Activated T-helper 17 cell treated with anti-CD3 and anti-CD28 coated beads, Interleukin-2, amount 50 U/mL, for 72 hours (primary cell): ENCODE measurements at regions not wholly inside any gene's neighbourhood (a gene's known extent, or its start where the extent isn't known, plus 50 kb on each side); places are given as distances from the start of the nearest gene placed in this dataset.

ENCODE experiments used
- ATAC-seq: fragments of 150-1000 bp; cut with Tn5 transposase; replicated peaks from 2 replicates; pipeline ENCODE4 v1.10.0; 2021; ENCODE audit warnings: mild to moderate bottlenecking, moderate library complexity
- H3K27ac Mint-ChIP-seq: one replicate; pipeline ENCODE4 v1.8.0; 2022; ENCODE audit warnings: mixed read lengths
- H3K27me3 Mint-ChIP-seq: one replicate; pipeline ENCODE4 v1.8.0; 2022; ENCODE audit warnings: mixed read lengths
- H3K36me3 Mint-ChIP-seq: one replicate; pipeline ENCODE4 v1.8.0; 2022; ENCODE audit warnings: low read depth, mild to moderate bottlenecking, mixed read lengths
- H3K4me1 Mint-ChIP-seq: one replicate; pipeline ENCODE4 v1.8.0; 2022; ENCODE audit warnings: mixed read lengths
- H3K4me3 Mint-ChIP-seq: one replicate; pipeline ENCODE4 v1.8.0; 2022; ENCODE audit warnings: mild to moderate bottlenecking, mixed read lengths
- H3K9me3 Mint-ChIP-seq: one replicate; pipeline ENCODE4 v1.8.0; 2022; ENCODE audit warnings: mixed read lengths

DNA sequence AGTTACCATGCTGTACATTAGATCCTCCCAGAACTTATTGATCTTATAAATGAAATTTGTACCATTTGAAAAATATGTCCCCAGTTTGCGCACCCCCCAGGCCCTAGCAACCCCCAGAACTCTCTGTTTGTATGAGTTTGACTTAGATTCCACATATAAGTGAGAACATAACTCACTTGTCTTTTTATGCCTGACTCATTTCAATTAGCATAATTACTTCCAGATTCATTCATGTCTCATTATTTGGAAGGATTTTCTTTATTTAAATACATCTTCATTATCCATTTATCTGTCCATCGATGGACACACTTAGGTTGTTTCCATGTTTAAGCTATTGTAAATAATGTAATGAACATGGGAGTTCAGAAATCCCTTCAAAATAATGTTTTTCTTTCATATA is 705.9 kb downstream of the CCDC85A start:
- no peak overlapping the region for H3K4me3 Mint-ChIP-seq
- H3K27ac Mint-ChIP-seq = no peak overlapping the region
- H3K27me3 Mint-ChIP-seq = no peaks in the 10 kb centered on the region
- H3K4me1 Mint-ChIP-seq = no peaks in the 10 kb centered on the region
- ATAC-seq = no peak
- H3K9me3 Mint-ChIP-seq = peaks cover 3% of the 10 kb centered on the region
- no peaks in the 10 kb centered on the region for H3K36me3 Mint-ChIP-seq

DNA sequence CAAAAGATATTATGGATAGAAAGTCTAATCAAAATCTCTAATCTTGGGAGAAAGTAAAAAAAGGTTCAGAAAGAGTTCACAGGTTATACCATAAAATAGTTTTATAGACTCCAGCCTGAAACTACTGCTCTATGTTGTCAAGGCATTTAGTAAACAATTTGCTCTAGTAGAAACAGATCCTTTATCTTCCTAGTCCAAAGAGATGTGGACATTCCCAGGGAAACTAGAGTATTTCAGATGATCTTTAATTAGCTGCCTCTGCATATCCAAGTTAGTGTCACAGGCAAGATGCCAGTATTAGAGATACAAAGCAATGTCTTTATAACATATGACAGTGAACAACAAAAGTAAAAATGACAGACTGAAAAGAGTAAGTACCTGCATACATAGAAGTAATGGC is 708.6 kb downstream of the CCDC85A start:
- ATAC-seq = no peak
- no peaks in the 10 kb centered on the region for H3K27me3 Mint-ChIP-seq
- H3K36me3 Mint-ChIP-seq = no peaks in the 10 kb centered on the region
- H3K9me3 Mint-ChIP-seq = peaks cover 3% of the 10 kb centered on the region
- no peak overlapping the region for H3K27ac Mint-ChIP-seq
- H3K4me1 Mint-ChIP-seq = no peaks in the 10 kb centered on the region
- H3K4me3 Mint-ChIP-seq = no peak overlapping the region

DNA sequence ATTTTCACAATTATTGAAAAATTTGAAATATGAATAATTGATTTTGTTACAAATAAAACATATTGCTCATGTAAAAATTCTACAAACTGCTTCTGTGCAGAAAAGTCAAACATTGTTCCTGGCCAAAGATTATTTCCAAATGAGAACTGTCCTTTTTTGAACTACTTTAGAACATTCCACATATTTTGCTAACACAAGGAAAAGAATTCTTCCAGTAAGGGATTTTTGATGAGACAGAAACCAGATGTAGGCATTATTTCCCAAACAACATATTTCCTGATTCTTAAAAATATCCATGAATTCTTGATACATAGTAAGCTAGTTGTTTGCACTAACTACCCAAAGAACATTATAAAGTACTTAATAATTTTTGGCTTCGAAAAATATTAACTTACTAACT is 715.2 kb downstream of the CCDC85A start:
- H3K27me3 Mint-ChIP-seq = no peaks in the 10 kb centered on the region
- H3K4me3 Mint-ChIP-seq = no peak overlapping the region
- H3K36me3 Mint-ChIP-seq = no peaks in the 10 kb centered on the region
- H3K4me1 Mint-ChIP-seq = no peaks in the 10 kb centered on the region
- ATAC-seq = no peak
- H3K27ac Mint-ChIP-seq = no peak overlapping the region
- peaks cover 7% of the 10 kb centered on the region for H3K9me3 Mint-ChIP-seq

DNA sequence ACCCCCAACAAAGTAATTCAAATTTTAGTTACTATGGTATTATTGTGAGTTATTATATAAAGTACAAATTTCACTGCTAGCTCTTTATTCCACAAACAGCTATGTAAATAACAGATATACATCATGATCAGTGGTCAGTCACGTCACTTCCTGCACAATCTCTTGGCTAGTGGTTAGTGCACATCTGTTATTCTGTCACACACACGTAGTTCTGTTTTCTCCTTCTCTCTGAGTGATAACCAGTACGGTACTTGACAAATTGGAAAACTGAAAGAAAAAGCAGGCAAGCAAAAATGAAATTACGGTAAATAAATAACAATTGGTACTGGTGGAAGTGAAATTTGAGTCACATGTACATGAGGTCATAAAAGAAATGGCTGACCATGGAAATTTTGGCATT is 728.7 kb downstream of the CCDC85A start:
- Mint-ChIP-seq H3K36me3 (no peaks in the 10 kb centered on the region), H3K27ac (no peak overlapping the region), H3K4me3 (no peak overlapping the region), H3K9me3 (peaks cover 14% of the 10 kb centered on the region), H3K4me1 (no peaks in the 10 kb centered on the region), H3K27me3 (no peaks in the 10 kb centered on the region)
- no peak for ATAC-seq

DNA sequence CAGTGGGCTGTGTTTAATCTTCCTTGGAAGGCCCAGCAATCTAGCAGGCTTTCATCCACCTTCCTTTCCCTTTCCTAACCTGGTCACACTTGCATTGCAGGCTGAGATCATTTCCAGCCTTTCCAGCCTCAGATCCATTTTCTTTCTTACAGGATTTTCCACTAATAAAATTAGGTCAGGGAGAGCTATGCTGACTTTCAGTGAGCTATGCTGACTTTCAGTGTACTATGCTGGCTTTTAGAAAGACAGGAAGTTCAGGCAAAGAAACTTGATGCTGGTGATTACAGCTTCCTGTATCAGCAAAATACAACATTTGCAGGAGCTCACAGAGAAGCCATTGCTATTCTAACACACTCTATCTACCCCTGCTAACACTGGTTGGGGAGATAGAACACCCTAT is 735.0 kb downstream of the CCDC85A start:
- H3K4me1 Mint-ChIP-seq = no peaks in the 10 kb centered on the region
- H3K27me3 Mint-ChIP-seq = no peaks in the 10 kb centered on the region
- H3K27ac Mint-ChIP-seq = no peak overlapping the region
- peaks cover 25% of the 10 kb centered on the region for H3K9me3 Mint-ChIP-seq
- H3K36me3 Mint-ChIP-seq = no peaks in the 10 kb centered on the region
- ATAC-seq = no peak
- no peak overlapping the region for H3K4me3 Mint-ChIP-seq

DNA sequence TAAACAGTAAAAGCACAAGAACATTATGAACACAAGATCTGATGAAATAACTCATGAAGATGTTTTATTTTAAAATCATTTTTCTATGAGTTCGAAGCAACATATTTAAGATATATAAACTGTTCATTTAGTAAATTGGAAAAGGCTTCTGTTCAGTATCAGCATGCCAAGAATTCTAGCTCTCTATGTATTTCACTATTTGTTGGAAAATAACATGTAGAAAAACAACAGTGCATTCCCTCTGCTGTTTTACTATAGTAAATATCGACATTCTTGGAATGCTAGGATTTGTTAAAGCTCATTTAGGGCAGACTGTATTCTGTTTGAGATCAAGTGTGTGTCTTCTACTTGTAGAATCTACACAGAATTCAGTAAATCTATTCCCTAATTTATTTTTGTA is 750.2 kb downstream of the CCDC85A start:
- no peaks in the 10 kb centered on the region for H3K4me1 Mint-ChIP-seq
- H3K9me3 Mint-ChIP-seq = peaks cover 13% of the 10 kb centered on the region
- H3K27ac Mint-ChIP-seq = no peak overlapping the region
- H3K36me3 Mint-ChIP-seq = no peaks in the 10 kb centered on the region
- ATAC-seq = no peak
- H3K27me3 Mint-ChIP-seq = no peaks in the 10 kb centered on the region
- no peak overlapping the region for H3K4me3 Mint-ChIP-seq

DNA sequence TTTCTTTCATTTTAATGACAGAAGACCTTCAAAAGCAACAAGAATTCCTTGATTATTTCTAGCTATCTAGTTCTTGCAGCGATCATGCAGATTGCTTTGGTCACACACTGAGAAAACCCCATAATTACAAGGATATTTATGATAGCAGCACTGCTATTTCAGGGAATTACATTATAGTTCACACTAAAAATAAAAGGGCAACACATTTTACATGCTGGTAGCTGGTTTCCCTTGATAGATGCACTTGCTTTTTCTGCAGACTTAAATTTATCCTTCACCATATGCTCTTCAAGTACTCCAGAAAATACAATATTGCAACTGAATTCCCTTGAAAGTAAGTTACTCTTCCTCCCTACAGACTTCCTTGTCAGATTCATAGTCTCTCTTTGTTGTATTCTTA is 751.1 kb downstream of the CCDC85A start:
- H3K4me1 Mint-ChIP-seq = no peaks in the 10 kb centered on the region
- H3K4me3 Mint-ChIP-seq = no peak overlapping the region
- H3K27me3 Mint-ChIP-seq = no peaks in the 10 kb centered on the region
- no peak overlapping the region for H3K27ac Mint-ChIP-seq
- H3K36me3 Mint-ChIP-seq = no peaks in the 10 kb centered on the region
- ATAC-seq = no peak
- peaks cover 8% of the 10 kb centered on the region for H3K9me3 Mint-ChIP-seq

DNA sequence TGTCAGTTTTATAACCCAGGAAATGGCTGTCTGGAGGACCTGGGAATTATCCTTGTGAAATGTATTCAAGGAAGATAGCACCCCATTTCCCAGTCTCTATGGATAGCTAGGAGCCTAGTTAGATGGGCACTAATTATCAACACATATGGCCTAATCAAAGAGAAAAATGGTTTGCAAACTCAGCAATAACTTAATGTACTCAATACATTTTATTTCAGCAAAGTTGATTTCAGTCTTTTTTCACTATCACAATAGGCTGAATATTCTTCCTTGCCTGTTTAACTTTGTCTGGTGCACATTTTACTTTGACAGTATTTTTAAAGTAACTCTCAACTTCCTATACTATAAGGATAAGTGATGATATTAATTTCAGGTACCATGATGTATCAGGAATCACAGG is 756.3 kb downstream of the CCDC85A start:
- Mint-ChIP-seq H3K4me3 (no peak overlapping the region), H3K36me3 (no peaks in the 10 kb centered on the region), H3K9me3 (peaks cover 19% of the 10 kb centered on the region), H3K4me1 (no peaks in the 10 kb centered on the region), H3K27me3 (no peaks in the 10 kb centered on the region), H3K27ac (no peak overlapping the region)
- ATAC-seq = no peak

DNA sequence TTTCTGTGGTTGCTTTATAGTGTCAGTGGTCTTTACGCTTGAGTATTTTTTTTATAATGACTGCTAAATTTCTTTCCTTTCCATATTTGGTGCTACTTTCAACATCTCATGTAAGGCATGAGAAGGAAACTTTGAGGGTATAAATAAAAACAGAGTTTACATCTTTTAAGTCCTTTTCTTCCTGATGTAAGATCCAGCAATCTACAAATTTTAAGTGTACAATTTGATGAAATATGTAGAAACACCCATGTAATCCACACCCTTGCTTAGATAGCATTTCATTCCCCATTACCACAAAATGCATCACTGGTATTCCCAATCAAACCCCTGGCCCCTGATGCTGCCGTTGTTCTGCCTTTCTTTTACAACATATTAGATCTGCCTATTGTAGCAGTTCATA is 769.1 kb downstream of the CCDC85A start:
- Mint-ChIP-seq H3K27ac (no peak overlapping the region), H3K4me3 (no peak overlapping the region), H3K4me1 (no peaks in the 10 kb centered on the region), H3K36me3 (no peaks in the 10 kb centered on the region), H3K9me3 (peaks cover 18% of the 10 kb centered on the region), H3K27me3 (no peaks in the 10 kb centered on the region)
- no peak for ATAC-seq

DNA sequence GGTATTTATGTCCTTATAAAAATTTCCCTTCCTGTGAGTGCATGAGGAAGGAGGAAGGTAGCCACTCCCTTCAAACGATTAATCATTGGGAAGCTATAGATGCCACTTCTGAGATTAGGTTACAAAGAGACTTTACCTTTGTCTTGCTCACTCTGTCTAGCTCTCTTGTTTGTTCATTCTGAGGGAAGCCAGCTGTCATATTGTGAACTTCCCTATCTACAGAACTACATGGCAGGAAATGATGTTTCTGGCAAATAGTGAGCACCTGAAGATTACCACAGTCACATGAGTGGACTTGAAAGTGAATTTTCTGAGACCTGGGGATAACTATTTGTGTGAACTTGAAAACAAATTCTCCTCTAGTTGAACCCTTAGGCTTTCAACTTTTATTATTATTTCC is 776.8 kb downstream of the CCDC85A start:
- Mint-ChIP-seq H3K9me3 (peaks cover 8% of the 10 kb centered on the region), H3K27ac (no peak overlapping the region), H3K36me3 (no peaks in the 10 kb centered on the region), H3K27me3 (no peaks in the 10 kb centered on the region), H3K4me3 (no peak overlapping the region), H3K4me1 (no peaks in the 10 kb centered on the region)
- ATAC-seq = no peak

DNA sequence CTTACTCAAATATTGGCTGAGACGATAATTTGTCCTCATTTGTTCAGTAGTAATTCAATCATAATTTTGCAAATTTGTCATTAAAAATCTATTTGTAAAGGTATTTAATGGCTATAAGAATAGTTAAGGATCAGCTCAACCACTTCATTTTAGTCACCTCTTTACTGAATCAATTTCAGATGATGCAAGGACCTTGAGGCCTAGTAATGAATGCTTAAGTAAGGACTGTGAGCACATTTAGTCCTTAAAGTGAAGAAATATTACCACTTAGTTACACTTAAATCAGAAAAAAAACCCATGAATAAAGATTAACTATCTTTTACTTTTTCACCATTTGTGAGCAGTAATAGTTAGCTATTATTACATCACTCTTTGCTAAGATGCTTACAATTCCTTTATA is 778.9 kb downstream of the CCDC85A start:
- no peaks in the 10 kb centered on the region for H3K4me1 Mint-ChIP-seq
- no peaks in the 10 kb centered on the region for H3K36me3 Mint-ChIP-seq
- H3K27me3 Mint-ChIP-seq = no peaks in the 10 kb centered on the region
- peaks cover 11% of the 10 kb centered on the region for H3K9me3 Mint-ChIP-seq
- no peak overlapping the region for H3K27ac Mint-ChIP-seq
- no peak overlapping the region for H3K4me3 Mint-ChIP-seq
- ATAC-seq = no peak

DNA sequence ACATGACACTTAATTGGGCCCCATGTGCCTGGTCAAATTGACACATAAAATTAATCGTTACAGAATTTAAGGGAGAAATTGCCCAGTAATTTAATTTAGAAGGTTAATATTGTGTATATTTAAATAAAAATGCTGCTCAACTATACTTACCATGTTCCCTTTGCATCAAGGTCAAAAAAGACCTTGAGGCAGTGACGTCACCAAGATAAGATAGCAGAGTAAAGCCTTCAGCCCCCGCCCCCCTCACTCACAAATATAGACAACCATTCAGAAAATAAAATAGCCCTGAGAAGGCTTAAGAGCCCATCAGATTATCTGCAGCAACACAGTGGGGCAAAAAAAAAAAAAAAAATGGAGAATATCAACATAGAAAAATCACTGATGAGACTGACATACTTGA is 785.7 kb downstream of the CCDC85A start:
- no peaks in the 10 kb centered on the region for H3K27me3 Mint-ChIP-seq
- no peak overlapping the region for H3K27ac Mint-ChIP-seq
- H3K9me3 Mint-ChIP-seq = peaks cover 16% of the 10 kb centered on the region
- no peaks in the 10 kb centered on the region for H3K4me1 Mint-ChIP-seq
- no peak for ATAC-seq
- no peak overlapping the region for H3K4me3 Mint-ChIP-seq
- no peaks in the 10 kb centered on the region for H3K36me3 Mint-ChIP-seq

DNA sequence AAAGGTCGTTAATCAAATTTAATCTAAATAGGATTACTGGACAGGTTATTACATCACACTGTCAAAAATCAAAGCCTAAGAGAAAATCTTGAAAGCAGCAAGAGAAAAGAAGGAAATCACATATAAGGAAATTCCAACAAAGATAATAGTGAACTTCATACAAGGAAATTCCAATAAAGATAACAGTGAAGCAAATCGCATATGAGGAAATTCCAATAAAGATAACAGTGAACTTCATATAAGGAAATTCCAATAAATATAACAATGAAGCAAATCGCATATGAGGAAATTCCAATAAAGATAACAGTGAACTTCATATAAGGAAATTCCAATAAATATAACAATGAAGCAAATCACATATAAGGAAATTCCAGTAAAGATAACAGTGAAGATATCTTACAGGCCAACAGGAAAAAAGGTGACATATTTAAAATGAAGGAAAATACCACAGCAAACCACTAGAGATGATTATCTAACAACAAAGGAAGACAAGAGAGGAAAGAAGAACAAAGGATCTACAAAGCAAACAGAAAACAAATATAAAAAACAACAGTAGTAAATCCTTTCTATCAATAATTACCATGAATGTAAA is 787.7 kb downstream of the CCDC85A start:
- Mint-ChIP-seq H3K4me1 (no peaks in the 10 kb centered on the region), H3K4me3 (no peak overlapping the region), H3K27ac (no peak overlapping the region), H3K27me3 (no peaks in the 10 kb centered on the region), H3K36me3 (no peaks in the 10 kb centered on the region), H3K9me3 (peaks cover 16% of the 10 kb centered on the region)
- no peak for ATAC-seq

DNA sequence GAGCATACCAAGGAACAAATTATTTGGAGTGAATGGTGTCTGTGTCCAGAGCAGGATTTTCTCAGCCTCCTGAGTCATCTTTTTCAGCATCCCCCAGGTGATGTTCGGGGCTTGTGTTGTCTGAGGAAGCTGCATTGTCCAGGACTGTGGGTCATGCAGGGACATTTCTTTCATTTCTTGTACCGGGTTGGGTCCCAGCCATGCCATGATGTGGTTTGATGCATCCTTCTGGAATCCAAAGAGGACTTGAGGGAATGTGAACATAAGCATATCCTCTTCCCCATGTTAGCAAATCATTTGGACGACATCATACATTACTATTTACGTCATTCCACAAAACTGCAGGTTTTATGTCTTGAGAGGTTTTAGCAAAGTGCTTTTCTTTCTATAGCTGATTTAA is 797.8 kb downstream of the CCDC85A start:
- Mint-ChIP-seq H3K9me3 (peaks cover 36% of the 10 kb centered on the region), H3K36me3 (no peaks in the 10 kb centered on the region), H3K4me1 (no peaks in the 10 kb centered on the region), H3K4me3 (no peak overlapping the region), H3K27me3 (no peaks in the 10 kb centered on the region), H3K27ac (no peak overlapping the region)
- no peak for ATAC-seq

DNA sequence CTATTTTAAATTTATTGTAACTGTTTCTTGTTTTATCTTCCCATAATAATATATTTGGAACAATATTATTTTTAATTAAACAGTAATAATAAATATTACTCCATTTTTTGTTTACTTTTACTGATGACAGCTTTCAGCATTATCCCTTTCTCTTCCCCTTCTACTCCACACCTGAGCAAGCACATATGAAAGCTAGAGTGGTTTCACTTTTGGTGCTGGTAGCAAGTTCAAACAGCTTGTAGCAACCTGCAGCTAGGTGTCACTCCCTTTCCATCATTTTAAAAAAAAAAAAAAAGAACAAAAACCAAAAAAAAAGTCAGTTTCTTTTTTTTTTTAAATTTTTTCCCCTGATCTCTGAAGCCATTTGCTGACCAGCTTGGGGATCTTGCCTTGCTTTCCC is 801.8 kb downstream of the CCDC85A start:
- H3K27me3 Mint-ChIP-seq = no peaks in the 10 kb centered on the region
- no peaks in the 10 kb centered on the region for H3K36me3 Mint-ChIP-seq
- H3K4me1 Mint-ChIP-seq = no peaks in the 10 kb centered on the region
- H3K9me3 Mint-ChIP-seq = peaks cover 26% of the 10 kb centered on the region
- no peak overlapping the region for H3K4me3 Mint-ChIP-seq
- H3K27ac Mint-ChIP-seq = no peak overlapping the region
- no peak for ATAC-seq

DNA sequence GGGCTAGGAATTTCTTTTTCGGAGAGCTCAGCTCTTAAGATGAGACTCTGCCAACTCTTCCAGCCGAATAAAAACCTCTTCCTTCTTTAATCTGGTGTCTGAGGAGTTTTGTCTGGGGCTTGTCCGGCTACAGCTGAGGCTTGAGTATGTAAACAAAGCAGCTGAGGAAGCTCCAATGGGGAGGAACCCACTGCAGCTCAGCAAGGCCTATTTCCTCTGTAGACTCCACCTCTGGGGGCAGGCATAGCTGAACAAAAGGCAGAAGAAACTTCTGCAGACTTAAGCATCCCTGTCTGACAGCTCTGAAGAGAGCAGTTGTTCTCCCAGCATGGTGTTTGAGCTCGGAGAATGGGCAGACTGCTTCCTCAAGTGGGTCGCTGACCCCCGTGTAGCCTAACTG is 838.7 kb downstream of the CCDC85A start:
- no peaks in the 10 kb centered on the region for H3K36me3 Mint-ChIP-seq
- no peak overlapping the region for H3K27ac Mint-ChIP-seq
- H3K27me3 Mint-ChIP-seq = no peaks in the 10 kb centered on the region
- H3K4me1 Mint-ChIP-seq = no peaks in the 10 kb centered on the region
- peaks cover 12% of the 10 kb centered on the region for H3K9me3 Mint-ChIP-seq
- ATAC-seq = no peak
- no peak overlapping the region for H3K4me3 Mint-ChIP-seq
